ENCODE measurements at regions not wholly inside any gene's neighbourhood (a gene's known extent, or its start where the extent isn't known, plus 50 kb on each side); places are given as distances from the start of the nearest gene placed in this dataset.
A peak's percentile ranks its signal among the peaks of the same experiment; 100 is the strongest.

DNA sequence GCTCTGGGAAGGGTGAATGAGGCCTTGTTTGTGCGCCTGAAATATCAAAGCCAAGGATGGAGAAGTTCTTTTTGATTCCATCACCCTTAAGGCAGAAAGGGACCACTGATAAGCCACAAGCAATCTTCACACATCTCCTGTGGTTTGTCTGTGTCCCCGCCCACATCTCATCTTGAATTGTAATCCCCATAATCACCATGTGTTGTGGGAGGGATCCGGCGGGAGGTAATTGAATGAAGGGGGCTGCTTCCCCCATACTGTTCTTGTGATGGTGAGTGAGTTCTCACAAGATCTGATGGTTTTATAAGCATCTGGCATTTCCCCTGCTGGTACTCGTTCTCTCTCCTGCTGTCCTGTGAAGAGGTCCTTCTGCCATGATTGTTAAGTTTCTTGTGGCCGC lies 329.6 kb upstream of the RGMA start:
- no peak overlapping the region for H3K27ac ChIP-seq (ENCODE audit: low read depth in 2 of 2, low read length in 2 of 2)
- no peak overlapping the region for H3K9ac ChIP-seq (ENCODE audit: low read length in 3 of 3)
- DNase-seq = no peak
- no peak overlapping the region for H3K4me3 ChIP-seq (ENCODE audit: low read length in 3 of 3)
- no peak for FAIRE-seq
- TF ChIP-seq, protein P1, sequence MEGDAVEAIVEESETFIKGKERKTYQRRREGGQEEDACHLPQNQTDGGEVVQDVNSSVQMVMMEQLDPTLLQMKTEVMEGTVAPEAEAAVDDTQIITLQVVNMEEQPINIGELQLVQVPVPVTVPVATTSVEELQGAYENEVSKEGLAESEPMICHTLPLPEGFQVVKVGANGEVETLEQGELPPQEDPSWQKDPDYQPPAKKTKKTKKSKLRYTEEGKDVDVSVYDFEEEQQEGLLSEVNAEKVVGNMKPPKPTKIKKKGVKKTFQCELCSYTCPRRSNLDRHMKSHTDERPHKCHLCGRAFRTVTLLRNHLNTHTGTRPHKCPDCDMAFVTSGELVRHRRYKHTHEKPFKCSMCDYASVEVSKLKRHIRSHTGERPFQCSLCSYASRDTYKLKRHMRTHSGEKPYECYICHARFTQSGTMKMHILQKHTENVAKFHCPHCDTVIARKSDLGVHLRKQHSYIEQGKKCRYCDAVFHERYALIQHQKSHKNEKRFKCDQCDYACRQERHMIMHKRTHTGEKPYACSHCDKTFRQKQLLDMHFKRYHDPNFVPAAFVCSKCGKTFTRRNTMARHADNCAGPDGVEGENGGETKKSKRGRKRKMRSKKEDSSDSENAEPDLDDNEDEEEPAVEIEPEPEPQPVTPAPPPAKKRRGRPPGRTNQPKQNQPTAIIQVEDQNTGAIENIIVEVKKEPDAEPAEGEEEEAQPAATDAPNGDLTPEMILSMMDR (IDR thresholded peaks at IDR 0.05; ENCODE audit: borderline replicate concordance, extremely low read depth, insufficient read depth) = no peak
- H3K36me3 ChIP-seq (ENCODE audit: control insufficient read depth in 2 of 3, insufficient read depth in 3 of 3, low read length in 3 of 3) = no peaks in the 10 kb centered on the region
- no peaks in the 10 kb centered on the region for H3K27me3 ChIP-seq (ENCODE audit: control insufficient read depth, insufficient read depth, low read length)
- no peaks in the 10 kb centered on the region for H3K4me1 ChIP-seq (ENCODE audit: control insufficient read depth in 2 of 3, insufficient read depth in 2 of 3, low read depth in 1 of 3, low read length in 3 of 3)
- no peaks in the 10 kb centered on the region for H3K9me3 ChIP-seq (ENCODE audit: control insufficient read depth in 2 of 3, insufficient read depth in 1 of 3, low read length in 3 of 3)
- intact Hi-C loops (cut with DNase I) = no loop called here

DNA sequence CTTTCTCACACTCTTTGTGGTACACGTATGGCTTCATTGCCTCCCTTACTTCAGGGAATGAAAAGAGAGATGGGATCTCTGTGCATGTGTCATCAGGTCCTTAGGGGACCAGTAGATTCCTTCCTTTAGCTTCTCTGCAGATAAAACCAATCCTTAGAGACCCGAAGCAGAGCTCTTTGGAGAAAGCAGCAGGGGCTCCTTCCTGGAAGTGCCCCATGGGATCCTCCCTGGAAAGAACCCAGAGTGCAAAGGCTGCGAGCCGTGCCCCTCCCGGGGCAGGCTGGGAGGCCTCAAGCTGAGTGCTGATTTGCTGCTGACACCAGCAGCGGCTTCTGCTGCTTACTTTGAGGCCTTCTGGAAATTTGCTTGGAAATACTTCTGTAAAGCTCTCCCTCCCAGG lies 328.6 kb upstream of the RGMA start:
- FAIRE-seq (no peak), DNase-seq (peak in 1 of 5 donors; percentile 10)
- Histone ChIP-seq H3K9ac (ENCODE audit: low read length in 3 of 3) (no peak overlapping the region), H3K36me3 (ENCODE audit: control insufficient read depth in 2 of 3, insufficient read depth in 3 of 3, low read length in 3 of 3) (no peaks in the 10 kb centered on the region), H3K4me1 (ENCODE audit: control insufficient read depth in 2 of 3, insufficient read depth in 2 of 3, low read depth in 1 of 3, low read length in 3 of 3) (no peaks in the 10 kb centered on the region), H3K27ac (ENCODE audit: low read depth in 2 of 2, low read length in 2 of 2) (no peak overlapping the region), H3K4me3 (ENCODE audit: low read length in 3 of 3) (no peak overlapping the region), H3K27me3 (ENCODE audit: control insufficient read depth, insufficient read depth, low read length) (no peaks in the 10 kb centered on the region), H3K9me3 (ENCODE audit: control insufficient read depth in 2 of 3, insufficient read depth in 1 of 3, low read length in 3 of 3) (no peaks in the 10 kb centered on the region)
- TF ChIP-seq, protein P1 (IDR thresholded peaks at IDR 0.05; ENCODE audit: borderline replicate concordance, extremely low read depth, insufficient read depth) = no peak
- intact Hi-C loops (cut with DNase I) = no loop called here

DNA sequence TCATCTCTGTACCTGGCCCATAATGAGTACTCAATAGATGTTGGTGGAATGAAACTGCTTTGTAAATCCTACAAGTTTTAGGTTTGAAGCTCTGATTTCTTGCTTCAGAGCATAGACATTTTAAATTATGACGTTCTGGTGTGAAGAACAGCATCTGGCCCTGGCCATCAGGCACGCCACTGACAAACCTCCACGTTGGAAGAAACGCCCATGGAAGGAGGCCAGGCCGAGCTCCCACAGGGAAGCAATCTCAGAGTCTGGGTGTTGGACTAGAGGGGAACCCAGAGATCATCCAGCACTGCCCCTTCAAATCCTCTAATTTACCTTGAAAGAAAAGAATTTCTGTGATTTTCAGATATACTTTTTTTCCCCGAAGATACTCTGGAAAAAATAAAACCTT lies 328.1 kb upstream of the RGMA start:
- TF ChIP-seq, protein P1 (IDR thresholded peaks at IDR 0.05; ENCODE audit: borderline replicate concordance, extremely low read depth, insufficient read depth) = no peak
- intact Hi-C loops (cut with DNase I) = no loop called here

DNA sequence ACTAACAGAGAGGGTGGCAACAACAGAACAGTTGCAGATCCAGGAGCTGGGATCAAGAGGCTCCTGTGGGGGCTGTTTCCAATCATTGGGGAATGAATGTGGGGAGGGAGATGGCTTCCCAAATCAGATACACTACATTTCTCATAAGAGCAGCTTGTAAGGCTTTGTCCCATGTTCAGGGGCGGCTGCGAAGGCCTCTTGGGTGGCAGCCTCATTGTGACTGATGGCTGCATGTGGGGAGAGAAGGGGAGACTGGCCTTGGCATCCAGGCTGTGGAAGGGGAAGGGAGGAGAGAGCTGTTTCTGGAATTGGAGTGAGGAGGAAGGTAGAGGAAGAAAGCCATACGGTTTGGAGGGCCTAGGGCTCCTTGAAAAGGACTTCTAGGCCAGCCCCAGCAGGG lies 326.6 kb upstream of the RGMA start:
- DNase-seq = no peak
- Histone ChIP-seq H3K36me3 (ENCODE audit: control insufficient read depth in 2 of 3, insufficient read depth in 3 of 3, low read length in 3 of 3) (no peaks in the 10 kb centered on the region), H3K4me3 (ENCODE audit: low read length in 3 of 3) (no peak overlapping the region), H3K27me3 (ENCODE audit: control insufficient read depth, insufficient read depth, low read length) (no peaks in the 10 kb centered on the region), H3K9ac (ENCODE audit: low read length in 3 of 3) (no peak overlapping the region), H3K9me3 (ENCODE audit: control insufficient read depth in 2 of 3, insufficient read depth in 1 of 3, low read length in 3 of 3) (no peaks in the 10 kb centered on the region), H3K27ac (ENCODE audit: low read depth in 2 of 2, low read length in 2 of 2) (no peak overlapping the region), H3K4me1 (ENCODE audit: control insufficient read depth in 2 of 3, insufficient read depth in 2 of 3, low read depth in 1 of 3, low read length in 3 of 3) (no peaks in the 10 kb centered on the region)
- intact Hi-C loops (cut with DNase I) = no loop called here
- no peak for FAIRE-seq
- TF ChIP-seq, protein P1 (IDR thresholded peaks at IDR 0.05; ENCODE audit: borderline replicate concordance, extremely low read depth, insufficient read depth) = no peak

More for the DNA sequence above, 328.1 kb upstream of the RGMA start:
- Histone ChIP-seq H3K9ac (ENCODE audit: low read length in 3 of 3) (no peak overlapping the region), H3K4me3 (ENCODE audit: low read length in 3 of 3) (no peak overlapping the region), H3K27me3 (ENCODE audit: control insufficient read depth, insufficient read depth, low read length) (no peaks in the 10 kb centered on the region), H3K27ac (ENCODE audit: low read depth in 2 of 2, low read length in 2 of 2) (no peak overlapping the region), H3K4me1 (ENCODE audit: control insufficient read depth in 2 of 3, insufficient read depth in 2 of 3, low read depth in 1 of 3, low read length in 3 of 3) (no peaks in the 10 kb centered on the region), H3K9me3 (ENCODE audit: control insufficient read depth in 2 of 3, insufficient read depth in 1 of 3, low read length in 3 of 3) (no peaks in the 10 kb centered on the region), H3K36me3 (ENCODE audit: control insufficient read depth in 2 of 3, insufficient read depth in 3 of 3, low read length in 3 of 3) (no peaks in the 10 kb centered on the region)
- no peak for DNase-seq
- FAIRE-seq = no peak

Data from kidney (tissue), 13 donors.